ENCODE measurements at regions not wholly inside any gene's neighbourhood (a gene's known extent, or its start where the extent isn't known, plus 50 kb on each side); places are given as distances from the start of the nearest gene placed in this dataset.

DNA sequence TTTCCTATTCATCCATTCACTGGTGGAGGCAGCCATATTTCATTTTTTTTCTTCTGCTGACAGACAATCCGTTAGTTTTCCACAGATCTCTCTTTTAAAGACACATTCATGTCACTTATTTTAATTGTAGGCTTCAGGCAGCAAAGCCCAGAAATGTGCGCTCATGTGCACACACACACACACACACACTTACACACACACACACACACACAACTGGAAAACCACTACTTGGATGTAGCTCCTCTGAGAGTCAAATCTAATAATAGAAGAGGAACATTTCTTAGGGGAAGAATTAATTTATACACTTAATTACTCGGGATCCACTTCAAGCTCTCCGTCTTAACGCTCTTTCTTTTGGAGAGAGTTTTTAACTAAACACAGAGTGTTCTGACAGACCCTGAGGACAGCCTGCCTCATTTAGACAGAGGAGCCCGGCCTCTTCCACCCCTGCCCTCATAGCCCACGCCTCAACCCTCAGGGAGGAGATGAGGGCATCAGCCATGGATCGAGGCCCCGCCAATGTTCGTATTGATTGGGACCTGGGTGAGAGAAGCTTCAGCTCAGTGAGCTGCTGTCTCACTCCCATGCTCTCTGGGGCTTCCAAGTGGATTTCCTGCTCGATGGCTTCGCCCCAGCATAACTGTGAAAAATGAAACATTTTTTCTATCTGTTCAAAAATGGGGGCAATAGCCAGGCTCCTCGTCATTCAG is 261.4 kb upstream of the SKOR2 start:
- Histone ChIP-seq H3K4me3 (ENCODE audit: low read length) (no peak overlapping the region), H3K79me2 (ENCODE audit: low read length) (no peaks in the 10 kb centered on the region), H3K27me3 (ENCODE audit: low read length) (no peaks in the 10 kb centered on the region), H4K20me1 (ENCODE audit: insufficient read depth, low read depth, low read length) (no peaks in the 10 kb centered on the region), H3K9ac (ENCODE audit: low read length) (no peak overlapping the region), H3K9me3 (ENCODE audit: low read length) (no peaks in the 10 kb centered on the region), H3K4me2 (ENCODE audit: low read depth, low read length, poor library complexity, severe bottlenecking) (no peak overlapping the region), H3K9me2 (replicated peaks; ENCODE audit: insufficient read depth, low read length) (no peaks in the 10 kb centered on the region), H3K4me1 (ENCODE audit: low read length) (no peaks in the 10 kb centered on the region), H2AFZ (ENCODE audit: low read length) (no peak overlapping the region), H3K27ac (ENCODE audit: low read length) (no peak overlapping the region), H3K36me3 (ENCODE audit: insufficient read depth, low read length) (no peaks in the 10 kb centered on the region)
- no peak for DNase-seq

DNA sequence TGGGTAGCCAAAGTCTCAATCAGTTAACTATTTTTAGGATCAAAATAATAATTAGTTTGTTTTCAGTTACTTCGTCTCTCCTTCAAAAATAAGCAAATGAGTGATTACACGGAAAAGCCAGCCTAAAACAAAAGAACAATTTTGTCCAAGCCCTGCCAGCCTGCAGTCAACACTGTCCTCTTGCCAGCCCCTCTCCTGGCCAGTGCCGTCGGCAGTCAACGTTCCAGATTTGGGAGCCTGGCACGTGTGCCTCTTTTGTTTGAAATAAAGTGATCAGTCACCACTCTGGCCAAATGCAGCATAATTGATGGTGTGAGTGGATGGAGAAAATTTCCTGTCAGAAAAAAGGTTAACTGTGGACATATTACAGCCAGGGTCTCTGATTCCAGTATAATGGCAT is 260.6 kb upstream of the SKOR2 start:
- Histone ChIP-seq H3K36me3 (ENCODE audit: insufficient read depth, low read length) (no peaks in the 10 kb centered on the region), H4K20me1 (ENCODE audit: insufficient read depth, low read depth, low read length) (no peaks in the 10 kb centered on the region), H3K4me2 (ENCODE audit: low read depth, low read length, poor library complexity, severe bottlenecking) (no peak overlapping the region), H2AFZ (ENCODE audit: low read length) (no peak overlapping the region), H3K27ac (ENCODE audit: low read length) (no peak overlapping the region), H3K4me3 (ENCODE audit: low read length) (no peak overlapping the region), H3K27me3 (ENCODE audit: low read length) (no peaks in the 10 kb centered on the region), H3K4me1 (ENCODE audit: low read length) (no peaks in the 10 kb centered on the region), H3K9ac (ENCODE audit: low read length) (no peak overlapping the region), H3K79me2 (ENCODE audit: low read length) (no peaks in the 10 kb centered on the region), H3K9me3 (ENCODE audit: low read length) (no peaks in the 10 kb centered on the region), H3K9me2 (replicated peaks; ENCODE audit: insufficient read depth, low read length) (no peaks in the 10 kb centered on the region)
- no peak for DNase-seq

GRCh38 chr18:47510831-47511230 is 259.4 kb upstream of the SKOR2 start:
- Histone ChIP-seq H3K27ac (ENCODE audit: low read length) (no peak overlapping the region), H3K36me3 (ENCODE audit: insufficient read depth, low read length) (no peaks in the 10 kb centered on the region), H3K4me3 (ENCODE audit: low read length) (no peak overlapping the region), H4K20me1 (ENCODE audit: insufficient read depth, low read depth, low read length) (no peaks in the 10 kb centered on the region), H2AFZ (ENCODE audit: low read length) (no peak overlapping the region), H3K4me2 (ENCODE audit: low read depth, low read length, poor library complexity, severe bottlenecking) (no peak overlapping the region), H3K4me1 (ENCODE audit: low read length) (no peaks in the 10 kb centered on the region), H3K9ac (ENCODE audit: low read length) (no peak overlapping the region), H3K9me2 (replicated peaks; ENCODE audit: insufficient read depth, low read length) (no peaks in the 10 kb centered on the region), H3K27me3 (ENCODE audit: low read length) (no peaks in the 10 kb centered on the region), H3K9me3 (ENCODE audit: low read length) (no peaks in the 10 kb centered on the region), H3K79me2 (ENCODE audit: low read length) (no peaks in the 10 kb centered on the region)
- DNase-seq = no peak

DNA sequence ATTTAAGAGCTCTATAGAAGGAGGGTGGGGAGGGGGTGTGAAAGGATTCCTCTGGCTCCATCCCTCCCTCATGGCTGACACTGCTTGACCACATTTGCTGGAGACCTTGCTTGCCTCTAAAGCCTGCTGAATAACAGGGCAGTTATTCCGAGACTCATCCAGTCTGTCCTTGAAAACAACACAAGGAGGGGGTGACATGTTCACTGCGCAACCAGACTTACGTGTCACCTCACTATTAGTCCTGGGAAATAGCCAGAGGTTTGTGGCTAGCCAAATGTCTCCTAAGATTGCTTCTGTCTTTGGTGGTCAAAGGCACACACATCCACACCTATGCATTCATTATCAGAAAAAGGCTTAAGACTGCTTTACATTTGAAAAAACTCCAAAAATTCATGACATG is 256.2 kb upstream of the SKOR2 start:
- DNase-seq = no peak
- Histone ChIP-seq H3K9ac (ENCODE audit: low read length) (no peak overlapping the region), H3K9me3 (ENCODE audit: low read length) (no peaks in the 10 kb centered on the region), H3K4me2 (ENCODE audit: low read depth, low read length, poor library complexity, severe bottlenecking) (no peak overlapping the region), H3K4me3 (ENCODE audit: low read length) (no peak overlapping the region), H3K79me2 (ENCODE audit: low read length) (no peaks in the 10 kb centered on the region), H3K4me1 (ENCODE audit: low read length) (no peaks in the 10 kb centered on the region), H3K27ac (ENCODE audit: low read length) (no peak overlapping the region), H4K20me1 (ENCODE audit: insufficient read depth, low read depth, low read length) (no peaks in the 10 kb centered on the region), H3K9me2 (replicated peaks; ENCODE audit: insufficient read depth, low read length) (no peaks in the 10 kb centered on the region), H3K27me3 (ENCODE audit: low read length) (no peaks in the 10 kb centered on the region), H3K36me3 (ENCODE audit: insufficient read depth, low read length) (no peaks in the 10 kb centered on the region), H2AFZ (ENCODE audit: low read length) (no peak overlapping the region)

DNA sequence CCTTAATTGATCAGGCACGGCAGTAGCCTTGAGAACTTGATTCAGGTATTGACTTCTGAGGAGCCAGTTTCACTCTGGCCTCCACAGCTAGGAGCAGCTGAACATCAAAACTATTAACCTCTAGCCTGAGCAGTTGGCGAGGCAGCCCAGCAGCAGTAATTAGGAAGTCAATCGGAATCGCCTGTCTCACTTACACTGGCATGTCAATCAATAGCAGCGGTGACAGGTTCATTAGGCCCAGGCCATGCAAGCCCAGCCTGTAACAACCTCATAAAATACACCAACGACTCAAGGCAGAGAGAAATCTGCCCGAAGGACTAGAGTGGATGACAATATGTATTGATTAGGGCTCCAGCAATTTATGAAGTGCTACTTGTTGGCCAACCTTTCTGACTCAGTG is 255.4 kb upstream of the SKOR2 start:
- H3K27me3 ChIP-seq (ENCODE audit: low read length) = no peaks in the 10 kb centered on the region
- H4K20me1 ChIP-seq (ENCODE audit: insufficient read depth, low read depth, low read length) = no peaks in the 10 kb centered on the region
- DNase-seq = no peak
- no peak overlapping the region for H2AFZ ChIP-seq (ENCODE audit: low read length)
- no peak overlapping the region for H3K27ac ChIP-seq (ENCODE audit: low read length)
- no peak overlapping the region for H3K4me3 ChIP-seq (ENCODE audit: low read length)
- H3K9me3 ChIP-seq (ENCODE audit: low read length) = no peaks in the 10 kb centered on the region
- no peaks in the 10 kb centered on the region for H3K36me3 ChIP-seq (ENCODE audit: insufficient read depth, low read length)
- no peak overlapping the region for H3K4me2 ChIP-seq (ENCODE audit: low read depth, low read length, poor library complexity, severe bottlenecking)
- no peaks in the 10 kb centered on the region for H3K9me2 ChIP-seq (replicated peaks; ENCODE audit: insufficient read depth, low read length)
- H3K9ac ChIP-seq (ENCODE audit: low read length) = no peak overlapping the region
- H3K4me1 ChIP-seq (ENCODE audit: low read length) = no peaks in the 10 kb centered on the region
- no peaks in the 10 kb centered on the region for H3K79me2 ChIP-seq (ENCODE audit: low read length)

- Histone ChIP-seq H3K79me2 (ENCODE audit: low read length) (no peaks in the 10 kb centered on the region), H3K9me3 (ENCODE audit: low read length) (no peaks in the 10 kb centered on the region), H3K9me2 (replicated peaks; ENCODE audit: insufficient read depth, low read length) (no peaks in the 10 kb centered on the region), H2AFZ (ENCODE audit: low read length) (no peak overlapping the region), H3K9ac (ENCODE audit: low read length) (no peak overlapping the region), H3K4me2 (ENCODE audit: low read depth, low read length, poor library complexity, severe bottlenecking) (no peak overlapping the region), H4K20me1 (ENCODE audit: insufficient read depth, low read depth, low read length) (no peaks in the 10 kb centered on the region), H3K27ac (ENCODE audit: low read length) (no peak overlapping the region), H3K36me3 (ENCODE audit: insufficient read depth, low read length) (no peaks in the 10 kb centered on the region), H3K4me3 (ENCODE audit: low read length) (no peak overlapping the region), H3K4me1 (ENCODE audit: low read length) (no peaks in the 10 kb centered on the region), H3K27me3 (ENCODE audit: low read length) (no peaks in the 10 kb centered on the region)
- DNase-seq = no peak
Observed at GRCh38 chr18:47501946-47502345, 250.5 kb upstream of the SKOR2 start.

DNA sequence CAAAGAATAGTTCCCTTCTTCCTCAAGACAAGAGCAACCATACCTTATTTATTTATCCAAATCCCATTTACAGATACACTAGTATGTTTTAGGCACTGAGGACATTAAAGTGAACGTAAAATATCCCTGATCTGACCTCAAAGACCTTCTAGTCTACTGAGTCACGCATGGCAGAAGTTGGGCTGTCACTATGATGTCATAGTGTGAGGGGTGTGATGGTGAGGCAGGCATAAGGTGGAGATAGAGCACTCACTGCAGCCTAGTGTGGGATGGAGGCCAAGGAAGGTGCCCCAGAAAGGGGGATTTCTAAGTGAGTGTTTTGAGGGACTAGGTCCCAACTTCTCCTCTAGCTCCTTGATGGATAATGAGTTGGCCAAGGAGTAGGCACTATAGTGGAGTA is 249.5 kb upstream of the SKOR2 start:
- Histone ChIP-seq H3K4me2 (ENCODE audit: low read depth, low read length, poor library complexity, severe bottlenecking) (no peak overlapping the region), H3K27me3 (ENCODE audit: low read length) (no peaks in the 10 kb centered on the region), H3K4me1 (ENCODE audit: low read length) (no peaks in the 10 kb centered on the region), H3K27ac (ENCODE audit: low read length) (no peak overlapping the region), H3K4me3 (ENCODE audit: low read length) (no peak overlapping the region), H3K9me2 (replicated peaks; ENCODE audit: insufficient read depth, low read length) (no peaks in the 10 kb centered on the region), H3K9ac (ENCODE audit: low read length) (no peak overlapping the region), H3K9me3 (ENCODE audit: low read length) (no peaks in the 10 kb centered on the region), H2AFZ (ENCODE audit: low read length) (no peak overlapping the region), H4K20me1 (ENCODE audit: insufficient read depth, low read depth, low read length) (no peaks in the 10 kb centered on the region), H3K79me2 (ENCODE audit: low read length) (no peaks in the 10 kb centered on the region), H3K36me3 (ENCODE audit: insufficient read depth, low read length) (no peaks in the 10 kb centered on the region)
- DNase-seq = no peak

- Histone ChIP-seq H4K20me1 (ENCODE audit: insufficient read depth, low read depth, low read length) (no peaks in the 10 kb centered on the region), H3K4me2 (ENCODE audit: low read depth, low read length, poor library complexity, severe bottlenecking) (no peak overlapping the region), H3K4me3 (ENCODE audit: low read length) (no peak overlapping the region), H2AFZ (ENCODE audit: low read length) (no peak overlapping the region), H3K36me3 (ENCODE audit: insufficient read depth, low read length) (no peaks in the 10 kb centered on the region), H3K27me3 (ENCODE audit: low read length) (no peaks in the 10 kb centered on the region), H3K9me2 (replicated peaks; ENCODE audit: insufficient read depth, low read length) (no peaks in the 10 kb centered on the region), H3K79me2 (ENCODE audit: low read length) (no peaks in the 10 kb centered on the region), H3K9me3 (ENCODE audit: low read length) (no peaks in the 10 kb centered on the region), H3K9ac (ENCODE audit: low read length) (no peak overlapping the region), H3K27ac (ENCODE audit: low read length) (no peak overlapping the region), H3K4me1 (ENCODE audit: low read length) (no peaks in the 10 kb centered on the region)
- no peak for DNase-seq
Observed at GRCh38 chr18:47492691-47493090, 241.2 kb upstream of the SKOR2 start.

DNA sequence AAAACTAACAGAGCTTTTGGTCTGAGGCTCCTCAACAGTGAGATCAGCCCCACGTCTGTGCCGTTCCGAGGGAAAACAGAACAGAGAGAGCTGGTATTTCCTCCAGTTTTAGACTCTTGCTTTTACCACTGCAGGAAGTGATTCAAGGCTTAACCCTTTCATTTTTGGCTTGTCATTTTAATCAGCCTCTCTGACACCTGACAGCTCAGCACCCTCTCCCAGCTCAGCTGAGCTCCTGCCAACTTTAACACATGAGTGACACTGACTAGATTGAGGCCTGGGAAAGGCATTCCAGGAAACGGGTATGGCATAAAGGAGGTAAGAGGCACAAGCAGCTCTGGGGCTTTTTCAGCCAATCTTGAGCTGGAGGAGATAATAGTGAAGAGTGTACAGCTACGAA is 239.4 kb upstream of the SKOR2 start:
- Histone ChIP-seq H2AFZ (ENCODE audit: low read length) (no peak overlapping the region), H3K9ac (ENCODE audit: low read length) (no peak overlapping the region), H3K9me3 (ENCODE audit: low read length) (no peaks in the 10 kb centered on the region), H3K9me2 (replicated peaks; ENCODE audit: insufficient read depth, low read length) (no peaks in the 10 kb centered on the region), H4K20me1 (ENCODE audit: insufficient read depth, low read depth, low read length) (no peaks in the 10 kb centered on the region), H3K4me1 (ENCODE audit: low read length) (no peaks in the 10 kb centered on the region), H3K4me2 (ENCODE audit: low read depth, low read length, poor library complexity, severe bottlenecking) (no peak overlapping the region), H3K79me2 (ENCODE audit: low read length) (no peaks in the 10 kb centered on the region), H3K27ac (ENCODE audit: low read length) (no peak overlapping the region), H3K27me3 (ENCODE audit: low read length) (no peaks in the 10 kb centered on the region), H3K36me3 (ENCODE audit: insufficient read depth, low read length) (no peaks in the 10 kb centered on the region), H3K4me3 (ENCODE audit: low read length) (no peak overlapping the region)
- no peak for DNase-seq
